Prostate gland (tissue), 2 donors: ENCODE measurements at regions not wholly inside any gene's neighbourhood (a gene's known extent, or its start where the extent isn't known, plus 50 kb on each side); places are given as distances from the start of the nearest gene placed in this dataset.

Source experiments
- DNase-seq: peaks from one replicate; pipeline ENCODE4 v3.0.0-alpha.2; 2019; ENCODE audit warnings: low spot score
- H3K27ac ChIP-seq, 2 donors: fragments of 200-600 bp; sonication (generic); 2 replicates each; pipeline ENCODE4 v1.5.1; 2017 to 2019
- H3K27me3 ChIP-seq: fragments of 200-600 bp; sonication (generic); replicated peaks from 2 replicates; pipeline ENCODE4 v1.5.1; 2019; ENCODE audit not compliant: insufficient read depth
- H3K36me3 ChIP-seq, 2 donors: fragments of 200-600 bp; sonication (generic); 1 replicate in 1 of 2; 2 replicates in 1 of 2; pipeline versions ENCODE4 v1.5.1 to v1.8.1; 2017 to 2019
- H3K4me1 ChIP-seq: fragments of 200-600 bp; sonication (generic); replicated peaks from 2 replicates; pipeline ENCODE4 v1.5.1; 2019
- H3K4me3 ChIP-seq, 2 donors: fragments of 200-600 bp; sonication (generic); 2 replicates each; pipeline ENCODE4 v1.5.1; 2017 to 2019
- H3K9me3 ChIP-seq: fragments of 200-600 bp; sonication (generic); 2 replicates; pipeline ENCODE4 v1.5.1; 2017
- CTCF ChIP-seq, 4 experiments: fragments of 200-600 bp in 2 of 4; fragments of 450-650 bp in 2 of 4; sonication (generic) in 2 of 4; IDR thresholded peaks; 1 replicate in 3 of 4; 2 replicates in 1 of 4; pipeline ENCODE4 v1.5.1; 2016 to 2019; ENCODE audit warnings: antibody characterized with exemption in 4 of 4, mild to moderate bottlenecking in 2 of 4, moderate library complexity in 2 of 4
- POLR2A ChIP-seq: fragments of 450-650 bp; IDR thresholded peaks from one replicate; pipeline ENCODE4 v1.6.1; 2016; ENCODE audit warnings: antibody characterized with exemption, mild to moderate bottlenecking
- POLR2AphosphoS5 ChIP-seq: sonication (generic); formaldehyde crosslinking; IDR thresholded peaks from one replicate; pipeline ENCODE4 v1.6.1; 2017; ENCODE audit warnings: antibody characterized with exemption
- WGBS: methylation state at CpG from one replicate; pipeline ENCODE4 v1.1.5; 2018; 5-methylcytosine and 5-hydroxymethylcytosine counted together
- intact Hi-C: fragments of 100-400 bp; cut with DNase I; formaldehyde crosslinking; loops from one replicate; pipeline ENCODE4 v1.14.2; 2022

- Histone ChIP-seq H3K4me1 (no peaks in the 10 kb centered on the region), H3K4me3 (no peak overlapping the region), H3K27ac (no peak overlapping the region), H3K9me3 (no peaks in the 10 kb centered on the region), H3K36me3 (no peaks in the 10 kb centered on the region), H3K27me3 (no peaks in the 10 kb centered on the region)
- 95% methylated on average over 4 of the region's 4 CpGs for WGBS
- no peak for DNase-seq
- intact Hi-C loops, result no loop called here
- no peak for TF ChIP-seq POLR2AphosphoS5
- no peak for TF ChIP-seq CTCF (IDR thresholded peaks at IDR 0.05)
- no peak for TF ChIP-seq POLR2A
These were observed 106.5 kb downstream of the CDH26 start for GRCh38 chr20:60064554-60065196.

DNA sequence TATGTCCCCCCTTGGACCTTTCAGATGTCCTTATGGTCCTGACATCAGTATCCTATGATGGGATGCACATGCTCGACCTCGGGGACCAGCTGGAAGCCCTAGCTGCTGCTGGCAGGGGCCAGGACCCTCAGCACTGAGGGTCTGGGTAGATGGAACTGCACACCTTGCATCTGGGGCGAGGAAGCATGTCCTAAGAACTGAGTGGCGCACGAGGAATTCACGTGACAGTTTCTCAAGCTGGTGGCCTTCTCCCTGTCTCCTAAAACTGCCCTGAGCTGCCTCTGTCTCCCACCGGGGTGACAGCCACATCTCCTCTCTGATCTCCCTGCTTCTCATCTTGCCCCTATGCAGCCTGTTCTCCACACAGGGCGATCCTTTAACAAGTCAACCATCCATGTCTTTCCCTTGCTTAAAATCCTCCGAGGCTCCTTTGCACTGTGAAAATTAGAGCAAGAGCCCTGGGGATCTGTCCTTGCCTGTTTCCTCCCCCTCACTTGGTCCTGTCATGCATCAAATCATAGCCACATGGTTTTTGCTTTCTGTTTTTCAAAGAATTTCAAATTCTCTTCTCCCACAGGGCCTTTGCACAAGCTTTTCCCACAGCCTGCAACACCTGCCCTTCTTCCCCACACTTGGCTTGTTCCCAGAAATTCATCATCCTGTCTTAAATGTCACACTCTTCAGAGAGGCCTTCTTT is 107.7 kb downstream of the CDH26 start:
- no peak for DNase-seq
- Histone ChIP-seq H3K27ac (no peak overlapping the region), H3K36me3 (no peaks in the 10 kb centered on the region), H3K27me3 (no peaks in the 10 kb centered on the region), H3K4me3 (no peak overlapping the region), H3K9me3 (no peaks in the 10 kb centered on the region), H3K4me1 (no peaks in the 10 kb centered on the region)
- WGBS, result 91% methylated on average over 9 of the region's 9 CpGs
- TF ChIP-seq POLR2A (no peak), POLR2AphosphoS5 (no peak), CTCF (IDR thresholded peaks at IDR 0.05) (no peak)
- intact Hi-C loops, result no loop called here

DNA sequence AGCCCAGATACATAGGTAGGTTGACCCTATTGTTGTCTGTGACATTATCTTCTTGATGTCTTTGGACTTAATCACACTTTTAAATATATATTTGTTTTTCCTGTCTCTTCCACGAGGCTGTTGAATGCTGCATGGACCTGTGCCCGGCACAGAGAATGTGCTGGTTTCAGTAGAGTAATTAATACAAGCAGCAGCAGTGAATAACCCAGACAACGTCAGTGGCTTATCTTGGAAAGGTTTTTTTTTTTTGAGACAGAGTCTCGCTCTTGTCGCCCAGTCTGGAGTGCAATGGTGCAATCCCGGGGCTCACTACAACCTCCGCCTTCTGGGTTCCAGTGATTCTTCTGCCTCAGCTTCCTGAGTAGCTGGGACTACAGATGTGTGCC is 108.2 kb downstream of the CDH26 start:
- DNase-seq, result no peak
- no peaks in the 10 kb centered on the region for H3K27me3 ChIP-seq
- H3K9me3 ChIP-seq, result no peaks in the 10 kb centered on the region
- H3K36me3 ChIP-seq, result no peaks in the 10 kb centered on the region
- TF ChIP-seq POLR2AphosphoS5, result no peak
- no peak for TF ChIP-seq CTCF (IDR thresholded peaks at IDR 0.05)
- TF ChIP-seq POLR2A, result no peak
- H3K27ac ChIP-seq, result no peak overlapping the region
- 68% methylated on average over 7 of the region's 7 CpGs for WGBS
- H3K4me1 ChIP-seq, result no peaks in the 10 kb centered on the region
- H3K4me3 ChIP-seq, result no peak overlapping the region
- intact Hi-C loops, result no loop called here

- H3K4me3 ChIP-seq, result no peak overlapping the region
- no peak for TF ChIP-seq POLR2AphosphoS5
- no peak for TF ChIP-seq CTCF (IDR thresholded peaks at IDR 0.05)
- TF ChIP-seq POLR2A, result no peak
- H3K9me3 ChIP-seq, result no peaks in the 10 kb centered on the region
- WGBS, result 83% methylated on average over 8 of the region's 8 CpGs
- DNase-seq, result no peak
- no peak overlapping the region for H3K27ac ChIP-seq
- H3K27me3 ChIP-seq, result no peaks in the 10 kb centered on the region
- H3K4me1 ChIP-seq, result no peaks in the 10 kb centered on the region
- no peaks in the 10 kb centered on the region for H3K36me3 ChIP-seq
- intact Hi-C loops, result no loop called here
These were observed 110.3 kb downstream of the CDH26 start for GRCh38 chr20:60068509-60068908.

DNA sequence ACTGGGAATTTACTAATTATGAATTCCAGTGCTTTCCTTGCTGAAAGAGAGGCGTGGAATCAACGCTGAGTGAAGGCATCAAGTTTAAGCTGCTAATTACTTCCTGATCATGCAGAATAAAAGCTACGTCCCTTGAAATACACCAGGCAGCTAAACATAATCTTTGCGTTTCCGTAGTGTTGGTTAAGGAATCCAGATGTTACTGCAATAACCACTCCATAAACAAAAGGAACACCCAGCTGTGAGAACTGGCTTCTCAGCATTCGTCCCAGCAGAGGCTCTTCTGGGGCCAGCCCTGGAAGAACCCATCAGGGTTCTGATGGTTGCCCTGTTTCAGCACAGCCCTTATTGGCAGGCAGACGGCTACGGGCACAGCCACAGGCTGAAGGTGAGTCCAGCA is 111.4 kb downstream of the CDH26 start:
- no peaks in the 10 kb centered on the region for H3K36me3 ChIP-seq
- 60% methylated on average over 8 of the region's 8 CpGs for WGBS
- no peak for DNase-seq
- H3K9me3 ChIP-seq, result no peaks in the 10 kb centered on the region
- no peaks in the 10 kb centered on the region for H3K4me1 ChIP-seq
- intact Hi-C loops, result no loop called here
- H3K27me3 ChIP-seq, result no peaks in the 10 kb centered on the region
- TF ChIP-seq POLR2AphosphoS5, result no peak
- no peak for TF ChIP-seq CTCF (IDR thresholded peaks at IDR 0.05)
- no peak for TF ChIP-seq POLR2A
- H3K27ac ChIP-seq, result no peak overlapping the region
- H3K4me3 ChIP-seq, result no peak overlapping the region
